ENCODE measurements at regions not wholly inside any gene's neighbourhood (a gene's known extent, or its start where the extent isn't known, plus 50 kb on each side); places are given as distances from the start of the nearest gene placed in this dataset.
"Not testable (repeated sequence)": the region's sequence is repeated elsewhere in the genome, so short reads cannot be mapped to it uniquely, and the experiment has no call there.

DNA sequence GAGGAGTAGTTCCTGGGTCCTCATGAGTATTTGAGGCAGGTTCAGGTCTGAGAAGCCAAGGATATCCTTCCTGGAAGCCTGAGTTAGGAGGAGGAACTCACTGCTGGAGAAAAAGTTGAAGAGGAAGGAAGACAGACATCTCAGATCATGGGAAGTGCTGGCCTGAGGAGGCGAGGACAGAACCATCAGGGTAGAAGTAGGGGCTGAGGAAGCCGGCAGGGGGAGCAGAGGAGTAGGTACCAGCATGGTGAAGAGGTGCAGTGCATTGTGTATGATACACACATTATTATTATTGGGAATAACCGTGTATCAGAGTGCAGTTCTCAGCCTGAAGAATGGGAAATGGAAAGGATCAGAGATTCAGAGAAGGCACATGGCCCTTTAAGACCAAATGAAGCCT, 103.2 kb upstream of the PRB2 start:
- not testable (repeated sequence) for H3K4me3 ChIP-seq (ENCODE audit: low read depth in 1 of 2, low read length in 2 of 2); H3K27ac ChIP-seq (ENCODE audit: low read depth, low read length)

DNA sequence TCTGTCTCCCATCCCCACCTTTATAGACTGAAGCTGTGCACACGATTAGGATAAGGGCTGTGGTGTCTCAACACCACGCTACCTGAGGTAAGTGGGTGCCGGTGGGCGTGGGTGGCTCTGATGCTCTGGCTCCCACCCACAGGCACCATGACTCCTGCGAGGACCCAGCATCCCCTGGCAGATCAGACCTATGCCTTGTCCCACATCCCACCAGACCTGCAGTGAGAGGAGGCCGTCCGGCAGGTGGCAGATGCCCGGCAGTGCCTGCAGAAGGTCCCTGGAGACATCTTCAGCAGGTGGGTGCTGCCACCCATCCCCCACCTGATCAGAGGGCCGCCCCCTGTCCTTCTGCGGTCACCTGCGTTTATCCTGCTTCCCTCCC, 104.4 kb upstream of the PRB2 start:
- no peaks in the 10 kb centered on the region for H3K4me1 ChIP-seq (ENCODE audit: control insufficient read depth in 1 of 2, insufficient read depth in 2 of 2, low read length in 2 of 2)
- no peaks in the 10 kb centered on the region for H3K27me3 ChIP-seq (ENCODE audit: control insufficient read depth in 1 of 2, insufficient read depth in 2 of 2, low read length in 2 of 2)
- H3K9me3 ChIP-seq (ENCODE audit: control insufficient read depth in 1 of 2, low read length in 2 of 2), result no peaks in the 10 kb centered on the region
- no peak overlapping the region for H3K4me3 ChIP-seq (ENCODE audit: low read depth in 1 of 2, low read length in 2 of 2)
- no peak overlapping the region for H3K9ac ChIP-seq (ENCODE audit: low read depth in 1 of 2, low read length in 2 of 2)
- H3K27ac ChIP-seq (ENCODE audit: low read depth, low read length), result no peak overlapping the region
- no peaks in the 10 kb centered on the region for H3K36me3 ChIP-seq (ENCODE audit: control insufficient read depth in 1 of 2, insufficient read depth in 2 of 2, low read length in 2 of 2)

More for the DNA sequence above, 103.2 kb upstream of the PRB2 start:
- H3K36me3 ChIP-seq (ENCODE audit: control insufficient read depth in 1 of 2, insufficient read depth in 2 of 2, low read length in 2 of 2); H3K4me1 ChIP-seq (ENCODE audit: control insufficient read depth in 1 of 2, insufficient read depth in 2 of 2, low read length in 2 of 2); H3K27me3 ChIP-seq (ENCODE audit: control insufficient read depth in 1 of 2, insufficient read depth in 2 of 2, low read length in 2 of 2); H3K9me3 ChIP-seq (ENCODE audit: control insufficient read depth in 1 of 2, low read length in 2 of 2); H3K9ac ChIP-seq (ENCODE audit: low read depth in 1 of 2, low read length in 2 of 2): not testable (repeated sequence)

DNA sequence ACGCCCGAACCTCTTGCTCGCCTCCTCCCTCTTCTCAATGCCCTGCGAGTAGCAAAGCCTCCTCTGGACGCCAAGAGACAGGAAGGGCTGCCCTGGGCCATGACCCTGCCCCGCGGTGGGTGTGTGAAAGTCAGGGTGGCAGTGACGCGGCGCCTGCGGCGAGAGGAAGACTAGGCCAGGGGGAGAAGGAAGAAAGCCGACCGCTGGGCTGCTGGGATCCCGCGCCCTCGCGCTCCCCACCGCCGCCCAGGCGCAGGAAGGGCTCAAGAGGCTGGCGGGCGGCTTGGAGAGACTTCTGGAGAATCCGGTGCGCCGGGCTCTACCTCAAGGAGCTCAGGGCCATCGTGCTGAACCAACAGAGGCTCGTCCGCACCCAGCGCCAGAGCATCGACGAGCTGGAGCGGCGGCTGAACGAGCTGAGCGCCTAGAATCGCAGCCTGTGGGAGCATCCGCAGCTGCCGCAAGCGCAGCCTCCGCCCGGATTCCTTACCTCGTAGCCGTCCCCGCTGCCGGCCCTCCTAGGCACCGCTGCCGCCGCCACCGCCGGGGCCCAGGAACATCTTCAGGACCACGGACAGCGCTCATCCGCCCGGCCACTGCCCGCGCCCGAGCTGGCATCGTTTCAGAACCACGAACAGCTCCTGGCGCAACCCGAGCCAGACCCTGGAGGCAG, 105.0 kb upstream of the PRB2 start:
- Histone ChIP-seq H3K4me1 (ENCODE audit: control insufficient read depth in 1 of 2, insufficient read depth in 2 of 2, low read length in 2 of 2) (no peaks in the 10 kb centered on the region), H3K27ac (ENCODE audit: low read depth, low read length) (no peak overlapping the region), H3K9ac (ENCODE audit: low read depth in 1 of 2, low read length in 2 of 2) (no peak overlapping the region), H3K9me3 (ENCODE audit: control insufficient read depth in 1 of 2, low read length in 2 of 2) (no peaks in the 10 kb centered on the region), H3K4me3 (ENCODE audit: low read depth in 1 of 2, low read length in 2 of 2) (no peak overlapping the region), H3K27me3 (ENCODE audit: control insufficient read depth in 1 of 2, insufficient read depth in 2 of 2, low read length in 2 of 2) (no peaks in the 10 kb centered on the region), H3K36me3 (ENCODE audit: control insufficient read depth in 1 of 2, insufficient read depth in 2 of 2, low read length in 2 of 2) (no peaks in the 10 kb centered on the region)

DNA sequence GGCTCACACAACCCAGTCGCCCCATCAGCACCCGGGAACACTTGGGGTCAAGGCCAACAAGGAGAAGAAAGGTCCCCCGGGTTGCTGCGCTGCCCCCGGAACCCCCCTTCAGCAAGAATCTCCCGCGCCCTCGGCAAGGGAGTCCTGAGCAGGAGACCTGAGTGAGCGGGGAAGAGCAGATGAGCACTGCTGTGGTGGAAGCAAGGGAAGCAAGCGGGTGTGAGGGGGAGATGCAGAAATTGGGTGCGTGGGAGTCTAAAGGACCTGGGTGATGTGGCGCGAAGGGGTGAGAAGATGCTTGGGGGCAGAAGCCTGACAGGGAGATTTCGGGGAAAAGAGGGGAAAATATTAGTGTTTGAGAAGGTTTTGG, 105.5 kb upstream of the PRB2 start:
- Histone ChIP-seq H3K27ac (ENCODE audit: low read depth, low read length) (no peak overlapping the region), H3K4me3 (ENCODE audit: low read depth in 1 of 2, low read length in 2 of 2) (no peak overlapping the region), H3K27me3 (ENCODE audit: control insufficient read depth in 1 of 2, insufficient read depth in 2 of 2, low read length in 2 of 2) (no peaks in the 10 kb centered on the region), H3K9me3 (ENCODE audit: control insufficient read depth in 1 of 2, low read length in 2 of 2) (no peaks in the 10 kb centered on the region), H3K36me3 (ENCODE audit: control insufficient read depth in 1 of 2, insufficient read depth in 2 of 2, low read length in 2 of 2) (no peaks in the 10 kb centered on the region), H3K4me1 (ENCODE audit: control insufficient read depth in 1 of 2, insufficient read depth in 2 of 2, low read length in 2 of 2) (no peaks in the 10 kb centered on the region), H3K9ac (ENCODE audit: low read depth in 1 of 2, low read length in 2 of 2) (no peak overlapping the region)

DNA sequence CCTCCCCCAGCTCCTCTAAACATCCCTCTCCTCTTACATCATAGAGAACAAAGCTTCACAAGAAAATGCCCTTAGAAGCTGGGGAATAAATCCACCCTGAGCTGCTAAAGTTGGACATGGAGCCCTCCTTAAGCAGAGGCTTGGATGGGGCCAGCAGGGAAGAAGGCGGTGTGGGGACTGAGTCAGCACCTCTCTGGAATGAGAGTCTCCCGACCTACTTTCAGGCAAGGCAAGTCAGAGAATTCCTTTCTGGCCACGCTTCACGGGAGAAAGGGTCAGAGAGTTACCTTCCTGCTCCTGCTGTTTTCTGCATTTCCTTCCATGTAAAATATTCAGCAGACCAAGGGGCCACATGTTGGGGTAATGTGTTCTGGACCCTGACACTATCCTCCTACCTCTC, 113.3 kb upstream of the PRB2 start:
- Histone ChIP-seq H3K9ac (ENCODE audit: low read depth in 1 of 2, low read length in 2 of 2) (no peak overlapping the region), H3K36me3 (ENCODE audit: control insufficient read depth in 1 of 2, insufficient read depth in 2 of 2, low read length in 2 of 2) (no peaks in the 10 kb centered on the region), H3K9me3 (ENCODE audit: control insufficient read depth in 1 of 2, low read length in 2 of 2) (no peaks in the 10 kb centered on the region), H3K27me3 (ENCODE audit: control insufficient read depth in 1 of 2, insufficient read depth in 2 of 2, low read length in 2 of 2) (no peaks in the 10 kb centered on the region), H3K4me3 (ENCODE audit: low read depth in 1 of 2, low read length in 2 of 2) (no peak overlapping the region), H3K27ac (ENCODE audit: low read depth, low read length) (no peak overlapping the region), H3K4me1 (ENCODE audit: control insufficient read depth in 1 of 2, insufficient read depth in 2 of 2, low read length in 2 of 2) (no peaks in the 10 kb centered on the region)

DNA sequence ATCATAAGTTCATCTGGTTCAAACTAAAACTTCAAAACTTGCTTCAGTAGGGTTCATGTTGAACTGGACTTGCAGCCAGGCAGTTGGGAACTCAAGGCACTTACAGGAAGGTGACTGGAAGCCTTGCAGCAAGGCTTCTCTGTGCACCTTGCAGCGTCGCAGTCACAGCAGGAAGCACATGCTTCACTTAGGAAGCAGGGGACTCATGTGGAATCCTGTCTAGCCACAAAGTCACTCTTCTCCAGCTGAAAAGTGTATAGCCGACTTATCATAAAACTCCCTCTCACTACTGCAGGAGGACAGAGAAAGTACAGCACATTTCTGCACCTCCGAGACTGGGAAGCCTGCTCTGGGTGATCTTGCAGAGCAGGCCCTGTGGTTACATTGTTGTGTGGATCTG, 114.0 kb upstream of the PRB2 start:
- Histone ChIP-seq H3K27ac (ENCODE audit: low read depth, low read length) (no peak overlapping the region), H3K9me3 (ENCODE audit: control insufficient read depth in 1 of 2, low read length in 2 of 2) (no peaks in the 10 kb centered on the region), H3K27me3 (ENCODE audit: control insufficient read depth in 1 of 2, insufficient read depth in 2 of 2, low read length in 2 of 2) (no peaks in the 10 kb centered on the region), H3K9ac (ENCODE audit: low read depth in 1 of 2, low read length in 2 of 2) (no peak overlapping the region), H3K4me1 (ENCODE audit: control insufficient read depth in 1 of 2, insufficient read depth in 2 of 2, low read length in 2 of 2) (no peaks in the 10 kb centered on the region), H3K36me3 (ENCODE audit: control insufficient read depth in 1 of 2, insufficient read depth in 2 of 2, low read length in 2 of 2) (no peaks in the 10 kb centered on the region), H3K4me3 (ENCODE audit: low read depth in 1 of 2, low read length in 2 of 2) (no peak overlapping the region)

DNA sequence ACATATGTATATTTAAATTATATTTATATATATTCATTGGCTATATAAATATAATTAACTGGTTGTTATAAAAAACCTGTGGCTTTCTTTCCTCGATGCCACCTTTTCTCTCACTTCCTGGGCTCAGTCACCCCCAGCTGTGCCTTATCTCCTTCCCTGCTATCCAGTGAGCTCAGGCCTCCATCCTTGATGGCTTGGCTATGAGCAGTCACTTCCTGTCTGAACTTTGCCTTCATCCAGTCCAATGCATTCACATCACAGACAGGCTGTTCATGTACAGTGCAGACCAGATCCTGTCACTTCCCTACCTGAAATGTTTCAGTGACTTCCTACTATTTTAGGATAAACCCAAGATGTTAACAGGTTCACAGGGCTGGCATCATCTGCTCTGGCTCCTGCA, 115.3 kb upstream of the PRB2 start:
- Histone ChIP-seq H3K9ac (ENCODE audit: low read depth in 1 of 2, low read length in 2 of 2) (no peak overlapping the region), H3K4me3 (ENCODE audit: low read depth in 1 of 2, low read length in 2 of 2) (no peak overlapping the region), H3K9me3 (ENCODE audit: control insufficient read depth in 1 of 2, low read length in 2 of 2) (no peaks in the 10 kb centered on the region), H3K27me3 (ENCODE audit: control insufficient read depth in 1 of 2, insufficient read depth in 2 of 2, low read length in 2 of 2) (no peaks in the 10 kb centered on the region), H3K4me1 (ENCODE audit: control insufficient read depth in 1 of 2, insufficient read depth in 2 of 2, low read length in 2 of 2) (no peaks in the 10 kb centered on the region), H3K27ac (ENCODE audit: low read depth, low read length) (no peak overlapping the region), H3K36me3 (ENCODE audit: control insufficient read depth in 1 of 2, insufficient read depth in 2 of 2, low read length in 2 of 2) (no peaks in the 10 kb centered on the region)

DNA sequence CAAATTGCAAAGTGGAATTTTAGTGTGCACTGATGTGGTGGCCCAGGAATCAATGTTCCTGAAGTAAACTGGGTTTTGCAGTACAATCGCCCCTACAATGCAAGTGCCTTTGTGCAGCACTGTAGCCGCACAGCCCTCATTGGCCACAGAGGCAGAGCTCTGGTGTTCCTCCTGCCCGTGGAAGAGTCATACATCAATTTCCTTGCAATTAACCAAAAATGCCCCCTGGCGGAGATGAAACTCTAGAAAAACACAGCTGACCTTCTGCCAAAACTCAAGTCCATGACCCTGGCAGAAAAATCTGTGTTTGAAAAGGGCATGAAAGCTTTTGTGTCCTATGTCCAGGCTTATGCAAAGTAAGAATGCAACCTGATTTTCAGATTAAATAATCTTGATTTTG, 117.9 kb upstream of the PRB2 start:
- no peaks in the 10 kb centered on the region for H3K9me3 ChIP-seq (ENCODE audit: control insufficient read depth in 1 of 2, low read length in 2 of 2)
- no peaks in the 10 kb centered on the region for H3K36me3 ChIP-seq (ENCODE audit: control insufficient read depth in 1 of 2, insufficient read depth in 2 of 2, low read length in 2 of 2)
- no peaks in the 10 kb centered on the region for H3K27me3 ChIP-seq (ENCODE audit: control insufficient read depth in 1 of 2, insufficient read depth in 2 of 2, low read length in 2 of 2)
- no peaks in the 10 kb centered on the region for H3K4me1 ChIP-seq (ENCODE audit: control insufficient read depth in 1 of 2, insufficient read depth in 2 of 2, low read length in 2 of 2)
- H3K27ac ChIP-seq (ENCODE audit: low read depth, low read length), result no peak overlapping the region
- no peak overlapping the region for H3K4me3 ChIP-seq (ENCODE audit: low read depth in 1 of 2, low read length in 2 of 2)
- no peak overlapping the region for H3K9ac ChIP-seq (ENCODE audit: low read depth in 1 of 2, low read length in 2 of 2)

DNA sequence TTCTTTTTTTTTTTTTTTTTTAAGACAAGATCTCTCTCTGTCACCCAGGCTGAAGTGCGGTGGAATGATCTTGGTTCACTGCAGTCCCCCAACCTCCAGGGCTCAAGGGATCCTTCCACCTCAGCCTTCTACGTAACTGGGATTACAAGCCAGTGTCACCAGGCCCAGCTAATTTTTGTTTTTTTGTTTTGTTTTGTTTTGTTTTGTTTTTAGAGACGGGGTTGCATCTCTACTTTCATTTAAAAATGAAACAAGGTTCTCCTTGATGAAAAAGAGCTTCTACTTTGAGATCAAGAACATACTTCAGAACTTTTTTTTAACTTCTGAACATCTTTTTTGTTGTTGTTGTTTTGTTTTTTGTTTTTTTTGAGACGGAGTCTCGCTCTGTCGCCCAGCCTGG, 121.7 kb upstream of the PRB2 start:
- no peak overlapping the region for H3K27ac ChIP-seq (ENCODE audit: low read depth, low read length)
- H3K27me3 ChIP-seq (ENCODE audit: control insufficient read depth in 1 of 2, insufficient read depth in 2 of 2, low read length in 2 of 2), result no peaks in the 10 kb centered on the region
- no peaks in the 10 kb centered on the region for H3K36me3 ChIP-seq (ENCODE audit: control insufficient read depth in 1 of 2, insufficient read depth in 2 of 2, low read length in 2 of 2)
- H3K4me1 ChIP-seq (ENCODE audit: control insufficient read depth in 1 of 2, insufficient read depth in 2 of 2, low read length in 2 of 2), result no peaks in the 10 kb centered on the region
- H3K9me3 ChIP-seq (ENCODE audit: control insufficient read depth in 1 of 2, low read length in 2 of 2), result no peaks in the 10 kb centered on the region
- H3K4me3 ChIP-seq (ENCODE audit: low read depth in 1 of 2, low read length in 2 of 2), result no peak overlapping the region
- no peak overlapping the region for H3K9ac ChIP-seq (ENCODE audit: low read depth in 1 of 2, low read length in 2 of 2)

DNA sequence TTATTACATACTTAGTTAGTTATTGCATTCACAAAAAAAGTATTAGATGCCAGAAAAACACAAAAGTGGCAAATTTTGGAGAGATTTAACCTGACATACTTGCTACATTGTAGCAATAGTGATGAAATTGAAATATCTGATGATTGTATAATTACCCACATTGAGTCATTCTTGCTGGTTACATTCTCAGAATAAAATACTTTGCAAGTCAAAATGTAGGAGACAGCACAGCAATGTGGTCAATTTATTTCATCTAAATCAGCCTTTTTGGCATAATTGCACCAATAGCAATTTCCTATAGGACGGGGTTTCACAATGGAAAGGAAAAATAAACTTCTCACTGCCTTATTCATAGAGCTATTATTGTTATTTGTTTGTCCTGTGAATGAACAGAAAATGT, 125.0 kb upstream of the ETV6 start:
- Histone ChIP-seq H3K36me3 (ENCODE audit: control insufficient read depth in 1 of 2, insufficient read depth in 2 of 2, low read length in 2 of 2) (no peaks in the 10 kb centered on the region), H3K27ac (ENCODE audit: low read depth, low read length) (no peak overlapping the region), H3K27me3 (ENCODE audit: control insufficient read depth in 1 of 2, insufficient read depth in 2 of 2, low read length in 2 of 2) (no peaks in the 10 kb centered on the region), H3K9me3 (ENCODE audit: control insufficient read depth in 1 of 2, low read length in 2 of 2) (no peaks in the 10 kb centered on the region), H3K4me1 (ENCODE audit: control insufficient read depth in 1 of 2, insufficient read depth in 2 of 2, low read length in 2 of 2) (no peaks in the 10 kb centered on the region), H3K9ac (ENCODE audit: low read depth in 1 of 2, low read length in 2 of 2) (no peak overlapping the region), H3K4me3 (ENCODE audit: low read depth in 1 of 2, low read length in 2 of 2) (no peak overlapping the region)

DNA sequence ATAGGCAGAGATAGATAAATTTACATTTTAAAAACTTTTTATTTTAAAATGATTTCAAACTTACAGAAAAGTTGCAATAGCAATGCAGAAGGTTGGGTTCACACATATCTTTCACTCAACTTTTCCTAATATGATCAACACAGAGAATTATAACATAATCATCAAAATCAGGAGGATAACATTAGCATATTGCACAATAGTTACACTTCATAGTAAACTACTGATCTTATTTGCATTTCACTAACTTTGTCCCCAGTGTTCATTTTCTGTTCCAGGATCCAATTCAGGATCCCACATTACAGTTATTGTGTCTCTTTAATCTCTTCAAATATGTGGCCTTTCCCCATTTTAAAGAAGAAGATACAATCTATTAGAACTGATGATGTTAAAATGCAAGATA, 115.4 kb upstream of the ETV6 start:
- no peaks in the 10 kb centered on the region for H3K4me1 ChIP-seq (ENCODE audit: control insufficient read depth in 1 of 2, insufficient read depth in 2 of 2, low read length in 2 of 2)
- no peak overlapping the region for H3K9ac ChIP-seq (ENCODE audit: low read depth in 1 of 2, low read length in 2 of 2)
- no peaks in the 10 kb centered on the region for H3K36me3 ChIP-seq (ENCODE audit: control insufficient read depth in 1 of 2, insufficient read depth in 2 of 2, low read length in 2 of 2)
- no peak overlapping the region for H3K27ac ChIP-seq (ENCODE audit: low read depth, low read length)
- no peak overlapping the region for H3K4me3 ChIP-seq (ENCODE audit: low read depth in 1 of 2, low read length in 2 of 2)
- H3K27me3 ChIP-seq (ENCODE audit: control insufficient read depth in 1 of 2, insufficient read depth in 2 of 2, low read length in 2 of 2), result no peaks in the 10 kb centered on the region
- H3K9me3 ChIP-seq (ENCODE audit: control insufficient read depth in 1 of 2, low read length in 2 of 2), result no peaks in the 10 kb centered on the region

Data from duodenal mucosa (tissue), 2 donors.